GM12878 (cell line): ENCODE measurements at regions not wholly inside any gene's neighbourhood (a gene's known extent, or its start where the extent isn't known, plus 50 kb on each side); places are given as distances from the start of the nearest gene placed in this dataset.

ENCODE experiments used
- ATAC-seq: fragments of 200-7000 bp; cut with Tn5 transposase; 3 replicates; pipeline ENCODE4 v1.9.1; 2020; ENCODE audit warnings: mild to moderate bottlenecking, moderate library complexity
- BruUV-seq: library from RNA; stranded (reverse); fragments of 400-500 nt; replicated peaks from 2 replicates; lab custom pipeline; 2021; lab: Mats Ljungman, UMichigan
- CTCF ChIA-PET: fragments of 300-600 bp; sonication (Branson Sonifier 250); formaldehyde crosslinking; extraction: SDS; loops from one replicate; lab custom pipeline; 2021; ENCODE audit warnings: inconsistent platforms; lab: Yijun Ruan, JAX
- POLR2A ChIA-PET: fragments of 350-600 bp; formaldehyde crosslinking; extraction: SDS; loops from one replicate; lab custom pipeline; 2021; ENCODE audit warnings: inconsistent platforms; lab: Charles Lee
- RAD21 ChIA-PET: fragments of 300-600 bp; sonication (Branson Sonifier 250); formaldehyde crosslinking; loops from one replicate; lab custom pipeline; 2023; ENCODE audit warnings: antibody characterized with exemption; ENCODE audit not compliant: unreplicated experiment; lab: Charles Lee
- SMC1A ChIA-PET: fragments of 300-600 bp; sonication (Branson Sonifier 250); formaldehyde crosslinking; loops from one replicate; lab custom pipeline; 2023; ENCODE audit not compliant: unreplicated experiment, uncharacterized antibody; lab: Charles Lee
- DNase-seq: peaks from one replicate; pipeline ENCODE4 v3.0.0-alpha.2; 2011; ENCODE audit warnings: low read depth, low spot score
- FAIRE-seq: peaks from 3 replicates; lab custom pipeline; 2011; peaks lifted over from hg19 to GRCh38; lab: Jason Lieb, UNC
- H2AFZ ChIP-seq: 2 replicates; pipeline ENCODE4 v1.6.0; 2011; ENCODE audit warnings: low read depth, low read length, control low read depth; ENCODE audit not compliant: control insufficient read depth
- H3K27ac ChIP-seq: 2 replicates; pipeline ENCODE4 v1.5.1; 2011; ENCODE audit warnings: control low read depth; ENCODE audit not compliant: control insufficient read depth, insufficient read depth
- H3K27me3 ChIP-seq, 2 experiments: replicated peaks in 1 of 2; 2 replicates each; pipeline versions ENCODE4 v1.6.0 to v1.6.1; 2011; ENCODE audit warnings: low read length in 1 of 2; ENCODE audit not compliant: control insufficient read depth in 2 of 2, insufficient read depth in 2 of 2
- H3K36me3 ChIP-seq, 2 experiments: 2 replicates each; pipeline ENCODE4 v1.5.1; 2011; ENCODE audit warnings: low read length in 1 of 2; ENCODE audit not compliant: control insufficient read depth in 2 of 2, insufficient read depth in 2 of 2
- H3K4me1 ChIP-seq: 2 replicates; pipeline ENCODE4 v1.6.1; 2011; ENCODE audit warnings: mild to moderate bottlenecking, low read length, moderate library complexity, mixed read lengths; ENCODE audit not compliant: control insufficient read depth, insufficient read depth
- H3K4me2 ChIP-seq: 2 replicates; pipeline ENCODE4 v1.6.0; 2011; ENCODE audit warnings: control low read depth; ENCODE audit not compliant: control insufficient read depth, insufficient read depth
- H3K4me3 ChIP-seq: fragments of 200-600 bp; sonication (generic); 2 replicates; pipeline ENCODE4 v1.5.1; 2016
- H3K79me2 ChIP-seq: 2 replicates; pipeline ENCODE4 v1.6.0; 2011; ENCODE audit warnings: low read length; ENCODE audit not compliant: control insufficient read depth, insufficient read depth
- H3K9ac ChIP-seq: 2 replicates; pipeline ENCODE4 v1.8.0; 2011; ENCODE audit warnings: low read length, control low read depth, mixed read lengths; ENCODE audit not compliant: control insufficient read depth, insufficient read depth
- H3K9me3 ChIP-seq: replicated peaks from 3 replicates; pipeline ENCODE4 v1.5.1; 2011; ENCODE audit warnings: mild to moderate bottlenecking, low read length; ENCODE audit not compliant: control insufficient read depth, insufficient read depth
- H4K20me1 ChIP-seq: 2 replicates; pipeline ENCODE4 v1.6.0; 2011; ENCODE audit not compliant: control insufficient read depth, insufficient read depth
- ASH2L ChIP-seq: fragments of 300-600, 200-600 bp; sonication (generic); IDR thresholded peaks from 2 replicates; pipeline ENCODE4 v1.6.1; 2017; ENCODE audit warnings: low read depth, mild to moderate bottlenecking, borderline replicate concordance
- BHLHE40 ChIP-seq, 2 experiments: fragments of 450-650 bp in 1 of 2; IDR thresholded peaks; 2 replicates each; pipeline ENCODE4 v1.6.1; 2011 to 2017; ENCODE audit warnings: low read depth in 2 of 2, borderline replicate concordance in 1 of 2, improper control_type of control experiment in 1 of 2, low read length in 1 of 2, mild to moderate bottlenecking in 1 of 2
- CBX5 ChIP-seq: sonication (generic); IDR thresholded peaks from 2 replicates; pipeline ENCODE4 v1.6.1; 2016; ENCODE audit warnings: low read depth, moderate library complexity, mild to moderate bottlenecking, inconsistent platforms
- EED ChIP-seq: sonication (generic); IDR thresholded peaks from 2 replicates; pipeline ENCODE4 v1.6.1; 2016; ENCODE audit warnings: antibody characterized with exemption, low read depth
- HDAC6 ChIP-seq: fragments of 200-600 bp; sonication (generic); IDR thresholded peaks from one replicate; pipeline ENCODE4 v1.8.0; 2017; ENCODE audit warnings: antibody characterized with exemption; ENCODE audit not compliant: unreplicated experiment
- JUND ChIP-seq: IDR thresholded peaks from 2 replicates; pipeline ENCODE4 v1.6.1; 2012; ENCODE audit warnings: low read depth, mild to moderate bottlenecking, low read length, improper control_type of control experiment, moderate library complexity
- NFXL1 ChIP-seq: fragments of 450-650 bp; IDR thresholded peaks from 2 replicates; pipeline ENCODE4 v1.6.1; 2017; ENCODE audit warnings: antibody characterized with exemption, mild to moderate bottlenecking, borderline replicate concordance
- NR2F1 ChIP-seq: fragments of 450-650 bp; conservative IDR thresholded peaks from 2 replicates; pipeline ENCODE4 v1.6.1; 2017; ENCODE audit warnings: mild to moderate bottlenecking
- RAD21 ChIP-seq: IDR thresholded peaks from 2 replicates; pipeline ENCODE4 v1.6.1; 2011; ENCODE audit warnings: mild to moderate bottlenecking, low read depth, low read length, moderate library complexity; ENCODE audit not compliant: insufficient read depth
- SREBF1 ChIP-seq: IDR thresholded peaks from 2 replicates; pipeline ENCODE4 v1.6.1; 2012; ENCODE audit warnings: mild to moderate bottlenecking, low read length
- ZNF622 ChIP-seq: fragments of 450-650 bp; IDR thresholded peaks from 2 replicates; pipeline ENCODE4 v1.6.1; 2017; ENCODE audit warnings: mild to moderate bottlenecking, inconsistent platforms
- WGBS: methylation state at CpG from one replicate; pipeline ENCODE4 v1.1.6; 2016; ENCODE audit warnings: low lambda C conversion rate; ENCODE audit not compliant: insufficient replicate concordance, insufficient coverage; ENCODE audit errors: missing lambda C conversion rate; 5-methylcytosine and 5-hydroxymethylcytosine counted together
- in situ Hi-C: fragments of 300-500 bp; cut with MboI; formaldehyde crosslinking; loops from 9 replicates; pipeline ENCODE4 v1.14.3; 2018; ENCODE audit warnings: mixed read lengths
- intact Hi-C: fragments of 100-400 bp; cut with micrococcal nuclease; formaldehyde crosslinking; loops from one replicate; pipeline ENCODE4 v1.14.2; 2022; ENCODE audit not compliant: unreplicated experiment
- TF ChIP-seq, protein P1 (sequence below): fragments of 150-350 bp; IDR thresholded peaks from 2 replicates; pipeline ENCODE4 v1.6.1; 2014; ENCODE audit warnings: mild to moderate bottlenecking, low read depth, low read length
- TF ChIP-seq, protein P2 (sequence below): fragments of 450-650 bp; IDR thresholded peaks from 2 replicates; pipeline ENCODE4 v1.6.1; 2018; ENCODE audit warnings: mild to moderate bottlenecking, low read depth, moderate library complexity; ENCODE audit not compliant: partially characterized antibody
- TF ChIP-seq, protein P3 (sequence below), 3 experiments: IDR thresholded peaks in 2 of 3; conservative IDR thresholded peaks in 1 of 3; 2 replicates each; pipeline ENCODE4 v1.5.1; 2011; ENCODE audit warnings: low read depth in 3 of 3, low read length in 3 of 3, mild to moderate bottlenecking in 3 of 3, control low read depth in 2 of 3, moderate library complexity in 2 of 3, inconsistent platforms in 1 of 3, mixed read lengths in 1 of 3; ENCODE audit not compliant: control insufficient read depth in 2 of 3, insufficient read depth in 1 of 3; ENCODE audit errors: extremely low read depth in 1 of 3

DNA sequence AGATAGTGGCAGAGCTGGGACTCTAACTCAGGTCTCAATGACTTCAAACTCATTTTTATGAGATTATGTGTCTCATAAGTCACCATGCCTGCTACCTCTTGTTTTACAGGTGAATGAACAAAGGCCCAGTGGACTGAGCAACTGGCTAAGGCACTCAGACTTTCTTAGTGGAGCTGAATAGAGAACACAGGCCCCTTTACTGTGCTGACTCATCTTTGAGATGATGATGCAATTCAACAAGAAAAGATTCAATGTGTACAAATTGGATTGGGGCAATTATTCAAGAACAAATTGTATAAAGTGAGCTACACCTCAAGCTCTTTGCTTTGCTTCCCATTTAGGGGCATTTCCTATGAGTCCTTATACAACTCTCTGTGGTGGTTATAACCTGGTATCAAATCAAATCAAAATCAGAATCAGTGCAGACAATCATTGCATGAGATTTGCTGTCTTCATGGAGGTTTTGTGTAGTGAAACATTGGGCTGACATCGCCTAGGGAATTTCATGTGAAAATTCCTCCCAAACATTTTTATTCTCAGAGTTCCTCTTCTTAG, 84.3 kb upstream of the PPP2R2B start (continued):
- TF ChIP-seq, protein P1, sequence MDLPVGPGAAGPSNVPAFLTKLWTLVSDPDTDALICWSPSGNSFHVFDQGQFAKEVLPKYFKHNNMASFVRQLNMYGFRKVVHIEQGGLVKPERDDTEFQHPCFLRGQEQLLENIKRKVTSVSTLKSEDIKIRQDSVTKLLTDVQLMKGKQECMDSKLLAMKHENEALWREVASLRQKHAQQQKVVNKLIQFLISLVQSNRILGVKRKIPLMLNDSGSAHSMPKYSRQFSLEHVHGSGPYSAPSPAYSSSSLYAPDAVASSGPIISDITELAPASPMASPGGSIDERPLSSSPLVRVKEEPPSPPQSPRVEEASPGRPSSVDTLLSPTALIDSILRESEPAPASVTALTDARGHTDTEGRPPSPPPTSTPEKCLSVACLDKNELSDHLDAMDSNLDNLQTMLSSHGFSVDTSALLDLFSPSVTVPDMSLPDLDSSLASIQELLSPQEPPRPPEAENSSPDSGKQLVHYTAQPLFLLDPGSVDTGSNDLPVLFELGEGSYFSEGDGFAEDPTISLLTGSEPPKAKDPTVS = no peak
- TF ChIP-seq HDAC6 (no peak), EED (no peak)

DNA sequence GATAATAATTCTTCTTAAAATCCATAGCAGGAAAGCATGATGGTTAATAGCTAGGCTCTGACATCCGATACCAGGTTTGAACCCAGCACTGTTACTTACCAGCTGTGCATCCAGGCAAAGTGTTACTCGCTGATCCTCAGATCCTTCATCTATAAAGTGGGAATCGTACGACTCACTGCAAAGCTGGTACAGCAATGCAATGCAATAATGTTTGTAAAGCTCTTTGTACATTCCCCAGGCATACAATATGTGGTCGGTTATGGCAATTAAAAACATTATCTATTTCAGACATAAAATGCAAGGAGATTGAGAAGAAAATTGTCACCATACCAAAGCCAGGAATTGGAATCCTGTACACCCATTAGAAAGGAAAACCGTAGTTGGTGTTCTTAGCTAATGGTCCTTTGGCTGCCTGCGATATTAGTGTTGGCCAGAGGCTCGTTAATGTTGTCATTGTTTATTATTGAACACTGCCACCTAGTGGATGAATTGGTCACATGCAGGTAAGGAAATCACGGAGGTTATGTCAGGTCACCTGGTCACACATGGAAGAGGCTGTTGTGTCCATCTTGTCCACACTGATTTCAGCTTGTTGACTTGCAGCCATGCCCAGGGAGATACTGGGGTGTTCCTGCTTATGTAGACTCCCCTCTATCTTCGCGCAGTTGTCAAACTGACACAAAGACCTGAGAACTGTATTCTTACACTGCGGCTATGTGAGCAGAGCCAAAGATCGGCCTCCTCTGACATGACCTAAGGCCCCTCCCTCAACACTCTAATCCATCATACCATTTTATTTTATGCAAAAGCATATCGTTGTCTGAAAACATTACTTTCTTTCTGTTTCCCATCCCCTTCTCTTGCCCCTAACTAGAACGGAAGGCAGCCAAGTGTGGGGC, 87.5 kb upstream of the PPP2R2B start:
- peak; percentile 88 for FAIRE-seq
- BruUV-seq = no TSS peak
- 35% methylated on average over 15 of the region's 15 CpGs for WGBS
- H3K9ac ChIP-seq = no peak overlapping the region
- H3K9me3 ChIP-seq = no peaks in the 10 kb centered on the region
- peak; percentile 26 for DNase-seq
- ChIA-PET POLR2A (no interaction called here), RAD21 (interaction anchor here (0.6 to 5.4 kb wide), 12 partner anchors 49 to 433 kb away, joined by 3 to 57 read pairs (median 6); no protein-coding TSS in a partner anchor), CTCF (interaction anchor here (0.5 to 7.1 kb wide), 32 partner anchors 9 to 433 kb away, joined by 3 to 86 read pairs (median 4); no protein-coding TSS in a partner anchor), SMC1A (interaction anchor here (0.7 to 4.0 kb wide), 15 partner anchors 11 to 435 kb away, joined by 3 to 31 read pairs (median 6); no protein-coding TSS in a partner anchor)
- no peaks in the 10 kb centered on the region for H4K20me1 ChIP-seq
- no peak overlapping the region for H3K27ac ChIP-seq
- no peaks in the 10 kb centered on the region for H3K36me3 ChIP-seq
- H2AFZ ChIP-seq = no peak overlapping the region
- in situ Hi-C loops (loop anchor here (5.0 to 10.0 kb wide), 2 partner anchors 311 to 424 kb away; no protein-coding TSS in a partner anchor), intact Hi-C loops (loop anchor here (1.0 kb wide), 4 partner anchors 304 to 433 kb away; no protein-coding TSS in a partner anchor)
- no peak overlapping the region for H3K4me2 ChIP-seq
- H3K4me1 ChIP-seq = no peaks in the 10 kb centered on the region
- H3K79me2 ChIP-seq = no peaks in the 10 kb centered on the region
- no peaks in the 10 kb centered on the region for H3K27me3 ChIP-seq
- ATAC-seq = peak; percentile 99
- no peak overlapping the region for H3K4me3 ChIP-seq
- no peak for TF ChIP-seq NFXL1
- TF ChIP-seq ASH2L = no peak
- TF ChIP-seq, protein P2, sequence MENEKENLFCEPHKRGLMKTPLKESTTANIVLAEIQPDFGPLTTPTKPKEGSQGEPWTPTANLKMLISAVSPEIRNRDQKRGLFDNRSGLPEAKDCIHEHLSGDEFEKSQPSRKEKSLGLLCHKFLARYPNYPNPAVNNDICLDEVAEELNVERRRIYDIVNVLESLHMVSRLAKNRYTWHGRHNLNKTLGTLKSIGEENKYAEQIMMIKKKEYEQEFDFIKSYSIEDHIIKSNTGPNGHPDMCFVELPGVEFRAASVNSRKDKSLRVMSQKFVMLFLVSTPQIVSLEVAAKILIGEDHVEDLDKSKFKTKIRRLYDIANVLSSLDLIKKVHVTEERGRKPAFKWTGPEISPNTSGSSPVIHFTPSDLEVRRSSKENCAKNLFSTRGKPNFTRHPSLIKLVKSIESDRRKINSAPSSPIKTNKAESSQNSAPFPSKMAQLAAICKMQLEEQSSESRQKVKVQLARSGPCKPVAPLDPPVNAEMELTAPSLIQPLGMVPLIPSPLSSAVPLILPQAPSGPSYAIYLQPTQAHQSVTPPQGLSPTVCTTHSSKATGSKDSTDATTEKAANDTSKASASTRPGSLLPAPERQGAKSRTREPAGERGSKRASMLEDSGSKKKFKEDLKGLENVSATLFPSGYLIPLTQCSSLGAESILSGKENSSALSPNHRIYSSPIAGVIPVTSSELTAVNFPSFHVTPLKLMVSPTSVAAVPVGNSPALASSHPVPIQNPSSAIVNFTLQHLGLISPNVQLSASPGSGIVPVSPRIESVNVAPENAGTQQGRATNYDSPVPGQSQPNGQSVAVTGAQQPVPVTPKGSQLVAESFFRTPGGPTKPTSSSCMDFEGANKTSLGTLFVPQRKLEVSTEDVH = no peak
- peak; percentile 44 for TF ChIP-seq NR2F1
- TF ChIP-seq SREBF1 = no peak
- no peak for TF ChIP-seq CBX5
- peak in 1 of 2 experiments; percentile 26; a peak in 1 of 4 replicates for TF ChIP-seq BHLHE40 (IDR thresholded peaks at IDR 0.05; ENCODE audit: borderline replicate concordance in 1 of 2, low read depth in 2 of 2, low read length in 1 of 2)
- no peak for TF ChIP-seq JUND
- no peak for TF ChIP-seq ZNF622
- TF ChIP-seq, protein P3, sequence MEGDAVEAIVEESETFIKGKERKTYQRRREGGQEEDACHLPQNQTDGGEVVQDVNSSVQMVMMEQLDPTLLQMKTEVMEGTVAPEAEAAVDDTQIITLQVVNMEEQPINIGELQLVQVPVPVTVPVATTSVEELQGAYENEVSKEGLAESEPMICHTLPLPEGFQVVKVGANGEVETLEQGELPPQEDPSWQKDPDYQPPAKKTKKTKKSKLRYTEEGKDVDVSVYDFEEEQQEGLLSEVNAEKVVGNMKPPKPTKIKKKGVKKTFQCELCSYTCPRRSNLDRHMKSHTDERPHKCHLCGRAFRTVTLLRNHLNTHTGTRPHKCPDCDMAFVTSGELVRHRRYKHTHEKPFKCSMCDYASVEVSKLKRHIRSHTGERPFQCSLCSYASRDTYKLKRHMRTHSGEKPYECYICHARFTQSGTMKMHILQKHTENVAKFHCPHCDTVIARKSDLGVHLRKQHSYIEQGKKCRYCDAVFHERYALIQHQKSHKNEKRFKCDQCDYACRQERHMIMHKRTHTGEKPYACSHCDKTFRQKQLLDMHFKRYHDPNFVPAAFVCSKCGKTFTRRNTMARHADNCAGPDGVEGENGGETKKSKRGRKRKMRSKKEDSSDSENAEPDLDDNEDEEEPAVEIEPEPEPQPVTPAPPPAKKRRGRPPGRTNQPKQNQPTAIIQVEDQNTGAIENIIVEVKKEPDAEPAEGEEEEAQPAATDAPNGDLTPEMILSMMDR (IDR thresholded peaks at IDR 0.05 in 2 of 3, conservative IDR thresholded peaks at IDR 0.05 in 1 of 3; ENCODE audit: control insufficient read depth in 2 of 3, extremely low read depth in 1 of 3, insufficient read depth in 1 of 3, low read depth in 3 of 3, low read length in 3 of 3) = peak; percentile 69 to 82 (median 72)
- peak; percentile 80 for TF ChIP-seq RAD21
